Activated CD4-positive, alpha-beta T cell treated with anti-CD3 and anti-CD28 coated beads for 1 hour (primary cell): ENCODE measurements at regions not wholly inside any gene's neighbourhood (a gene's known extent, or its start where the extent isn't known, plus 50 kb on each side); places are given as distances from the start of the nearest gene placed in this dataset.
"Not testable (repeated sequence)": the region's sequence is repeated elsewhere in the genome, so short reads cannot be mapped to it uniquely, and the experiment has no call there.

ENCODE experiments used
- DNase-seq: peaks from one replicate; pipeline ENCODE4 v3.0.0-alpha.2; 2020

DNA sequence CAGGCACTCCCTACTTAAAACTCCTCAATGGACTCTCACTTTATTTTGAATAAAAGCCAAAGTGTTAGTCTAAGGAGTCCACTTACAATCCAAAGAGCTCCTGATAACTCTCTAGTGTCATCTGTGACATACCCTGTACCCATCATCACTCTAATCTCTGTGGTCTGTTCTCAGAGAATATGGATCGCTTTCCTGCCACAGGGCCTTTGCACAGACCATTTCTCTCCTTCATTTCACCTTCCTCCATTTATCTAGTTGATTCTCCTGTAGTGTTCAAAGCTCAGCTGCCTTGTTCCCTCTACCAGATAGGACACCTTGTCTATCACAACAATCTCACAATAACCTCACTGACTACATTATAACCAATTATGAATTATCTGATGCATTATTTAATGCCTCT lies 185.4 kb upstream of the KBTBD8 start:
- no peak for DNase-seq

GRCh38 chr3:66816090-66816761 lies 181.9 kb upstream of the KBTBD8 start:
- DNase-seq = no peak

GRCh38 chr3:66817951-66818557 lies 180.1 kb upstream of the KBTBD8 start:
- no peak for DNase-seq

DNA sequence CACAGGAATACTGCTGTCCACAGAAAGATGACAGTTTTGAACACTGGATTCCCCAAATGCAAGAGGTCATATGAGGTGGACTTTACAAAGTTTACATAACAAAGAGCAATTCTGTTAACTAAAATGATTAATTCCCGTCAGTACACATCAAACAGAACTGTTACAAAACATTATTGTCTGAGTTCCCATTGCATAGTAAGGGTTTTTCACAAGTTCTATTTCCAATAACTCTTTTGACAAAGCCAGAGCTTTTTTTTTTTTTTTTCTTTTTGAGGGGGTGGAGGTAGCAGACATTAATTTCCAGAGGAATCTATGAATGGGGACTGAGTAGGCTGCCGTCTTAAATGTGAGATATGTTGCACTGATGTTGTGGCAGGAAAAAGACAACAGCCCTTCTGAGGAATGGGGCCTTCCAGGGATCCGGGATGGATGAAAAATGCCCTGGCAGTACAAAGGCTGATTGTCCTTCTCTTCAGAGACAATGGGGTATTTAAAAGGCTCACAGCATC lies 178.1 kb upstream of the KBTBD8 start:
- DNase-seq = no peak

GRCh38 chr3:66822186-66823008 lies 175.7 kb upstream of the KBTBD8 start:
- DNase-seq = peak; percentile 37

GRCh38 chr3:66823009-66823397 lies 175.1 kb upstream of the KBTBD8 start:
- no peak for DNase-seq

- DNase-seq = no peak
These were observed 174.6 kb upstream of the KBTBD8 start for GRCh38 chr3:66823532-66823931.

DNA sequence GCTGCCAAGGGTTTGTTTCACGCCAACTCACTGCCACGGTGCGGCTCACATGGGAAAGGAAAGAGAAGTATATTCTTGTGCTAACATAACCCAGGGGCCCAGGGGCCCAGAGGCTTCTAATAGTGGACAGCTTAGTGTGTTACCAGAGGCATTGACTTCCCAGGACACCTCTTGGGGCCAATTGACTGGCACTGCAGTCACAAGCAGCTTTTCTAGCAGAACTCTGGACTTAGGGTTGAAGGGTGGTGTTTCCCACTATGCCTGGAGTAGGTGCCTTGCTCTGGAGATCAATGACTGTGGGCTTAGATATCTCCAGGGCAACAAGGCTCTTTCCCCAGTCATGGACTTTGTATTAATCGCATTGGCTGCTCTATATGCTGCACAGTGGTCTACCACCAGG lies 172.7 kb upstream of the KBTBD8 start:
- DNase-seq = no peak

- no peak for DNase-seq
These were observed 170.4 kb upstream of the KBTBD8 start for GRCh38 chr3:66827726-66828125.

DNA sequence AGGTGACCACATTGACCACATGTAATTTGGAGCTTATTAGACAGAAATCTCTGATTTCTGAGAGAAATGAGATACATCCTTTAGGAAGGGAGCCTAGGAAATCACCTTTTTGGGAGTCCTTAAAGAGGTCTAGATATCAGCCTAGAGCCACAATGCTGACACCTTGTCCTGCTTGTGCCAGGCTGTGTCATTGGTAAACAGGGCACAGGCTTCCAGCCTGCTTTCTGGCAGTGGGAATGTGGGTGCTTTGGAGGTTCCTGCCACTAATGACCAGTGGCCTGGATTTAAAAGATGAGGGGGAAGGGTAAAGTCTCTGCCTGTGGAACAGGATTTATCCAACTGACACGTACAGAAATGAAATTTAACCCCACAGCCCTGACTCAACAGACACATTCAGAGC lies 169.8 kb upstream of the KBTBD8 start:
- DNase-seq = no peak

DNA sequence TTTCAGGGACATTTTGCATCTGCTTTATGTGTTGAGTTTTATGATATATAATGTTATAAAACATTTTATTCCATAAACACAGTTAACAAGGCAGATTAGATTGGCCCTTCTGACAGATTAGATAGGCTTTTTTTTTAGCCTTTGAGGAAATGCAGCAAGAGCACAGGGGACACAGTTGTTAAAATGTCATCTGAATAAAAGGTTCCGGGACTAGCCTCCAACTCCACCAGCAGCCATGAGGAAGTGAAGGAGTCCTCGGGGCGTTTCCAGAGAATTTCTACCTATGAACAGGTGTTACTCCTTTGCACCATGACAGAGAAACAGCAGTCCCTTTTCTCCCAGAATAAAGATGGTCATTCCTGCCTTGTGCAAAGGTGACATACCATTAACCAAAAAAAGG lies 167.8 kb upstream of the KBTBD8 start:
- DNase-seq = no peak

- no peak for DNase-seq
These were observed 166.2 kb upstream of the KBTBD8 start for GRCh38 chr3:66831931-66832330.

DNA sequence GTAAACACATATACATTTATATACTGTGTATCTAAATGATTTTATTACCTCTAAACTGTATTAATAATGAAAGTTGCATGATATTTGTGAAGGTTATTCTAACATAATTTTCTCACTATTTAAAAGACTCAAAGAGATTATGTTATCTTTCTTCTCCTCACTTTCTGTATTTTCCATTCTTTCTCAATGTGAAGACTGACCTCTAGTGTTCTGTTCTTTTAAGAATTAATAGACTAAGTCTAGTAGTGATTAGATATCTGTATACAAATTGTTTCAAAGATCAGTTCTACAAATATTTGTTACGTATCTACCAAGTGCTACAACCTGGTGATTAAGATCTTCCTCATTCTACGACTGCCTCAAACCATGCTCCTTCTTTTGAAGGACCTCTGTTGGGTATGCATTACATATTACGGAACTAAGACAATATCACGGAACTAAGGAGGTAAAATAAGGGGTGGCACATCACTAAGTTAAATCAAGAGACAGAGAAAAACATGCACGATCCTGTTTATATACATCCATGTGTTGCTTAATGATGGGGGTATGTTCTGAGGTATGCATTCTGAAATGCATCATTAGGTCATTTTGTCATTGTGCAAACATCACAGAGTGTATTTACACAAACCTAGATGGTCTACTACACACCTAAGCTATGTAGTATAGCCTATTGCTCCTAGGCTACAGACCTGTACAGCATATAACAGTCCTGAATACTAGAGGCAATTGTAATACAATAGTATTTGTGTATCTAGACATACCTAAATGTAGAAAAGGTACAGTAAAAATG lies 161.5 kb upstream of the KBTBD8 start:
- DNase-seq = no peak

DNA sequence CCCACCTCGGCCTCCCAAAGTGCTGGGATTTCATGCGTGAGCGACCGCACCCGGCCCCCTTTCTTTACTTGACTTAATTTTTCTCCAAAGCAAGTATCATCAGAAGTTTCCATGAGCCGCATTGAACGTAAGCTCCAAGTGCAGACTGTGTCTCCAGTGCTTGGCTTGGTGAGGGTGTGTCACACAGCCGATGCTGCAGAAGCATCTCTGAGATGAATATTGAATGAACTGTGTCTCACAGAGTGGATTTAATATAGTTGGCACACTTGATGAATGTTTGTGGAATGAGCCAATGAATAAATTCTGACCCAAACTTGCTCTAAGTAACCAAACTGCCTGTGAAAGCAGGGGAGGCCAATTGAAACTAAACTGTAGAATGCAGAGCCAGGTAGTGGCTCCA lies 159.4 kb upstream of the KBTBD8 start:
- DNase-seq = no peak

- DNase-seq = no peak
These were observed 158.6 kb upstream of the KBTBD8 start for GRCh38 chr3:66839508-66839907.

- DNase-seq = not testable (repeated sequence)
These were observed 155.2 kb upstream of the KBTBD8 start for GRCh38 chr3:66842761-66843464.

- DNase-seq = no peak
These were observed 146.1 kb upstream of the KBTBD8 start for GRCh38 chr3:66851894-66852613.

DNA sequence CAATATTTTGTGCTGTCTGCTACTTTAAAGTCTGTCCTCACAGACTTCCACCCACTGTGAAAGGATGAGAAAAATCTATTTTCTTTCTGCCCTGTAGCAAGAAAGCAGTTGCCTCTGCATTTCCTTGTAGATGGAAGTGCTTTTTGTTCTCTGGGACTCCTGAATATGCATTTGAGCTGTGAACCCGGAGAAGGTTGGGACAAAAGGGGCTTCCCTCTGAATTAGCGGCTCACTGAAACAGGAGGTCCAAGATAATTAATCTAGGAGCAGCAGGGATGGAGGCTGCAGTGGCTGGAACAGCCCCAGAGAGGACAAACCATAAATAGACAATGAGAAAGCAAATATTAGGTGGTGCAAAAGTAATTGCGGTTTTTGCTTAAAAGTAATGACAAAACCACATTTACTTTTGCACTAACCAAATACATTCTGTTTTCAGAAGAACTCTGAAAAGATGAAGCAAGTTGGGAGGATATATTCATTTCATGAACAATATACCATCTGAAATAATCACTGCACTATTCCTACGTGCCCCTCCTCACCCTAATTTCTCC lies 143.4 kb upstream of the KBTBD8 start:
- DNase-seq = no peak

DNA sequence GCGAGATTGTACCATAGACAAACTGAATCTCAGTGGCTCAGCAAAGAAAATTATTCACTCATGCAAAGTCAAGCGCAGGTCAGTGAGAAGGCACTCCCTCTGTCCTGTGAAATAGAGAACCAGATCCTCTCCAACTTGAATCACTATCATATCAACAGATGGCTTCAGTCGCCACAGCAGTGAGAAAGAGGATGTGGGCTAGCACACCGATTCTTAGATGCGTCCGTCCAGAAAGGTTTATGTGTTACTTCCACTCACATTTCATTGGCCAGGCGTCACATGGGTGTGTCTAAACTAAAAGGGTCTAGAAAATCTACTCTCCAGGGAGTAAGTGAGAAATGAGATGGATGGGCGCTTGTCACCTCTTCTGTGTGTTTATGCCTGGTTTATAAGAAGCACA lies 141.6 kb upstream of the KBTBD8 start:
- no peak for DNase-seq

DNA sequence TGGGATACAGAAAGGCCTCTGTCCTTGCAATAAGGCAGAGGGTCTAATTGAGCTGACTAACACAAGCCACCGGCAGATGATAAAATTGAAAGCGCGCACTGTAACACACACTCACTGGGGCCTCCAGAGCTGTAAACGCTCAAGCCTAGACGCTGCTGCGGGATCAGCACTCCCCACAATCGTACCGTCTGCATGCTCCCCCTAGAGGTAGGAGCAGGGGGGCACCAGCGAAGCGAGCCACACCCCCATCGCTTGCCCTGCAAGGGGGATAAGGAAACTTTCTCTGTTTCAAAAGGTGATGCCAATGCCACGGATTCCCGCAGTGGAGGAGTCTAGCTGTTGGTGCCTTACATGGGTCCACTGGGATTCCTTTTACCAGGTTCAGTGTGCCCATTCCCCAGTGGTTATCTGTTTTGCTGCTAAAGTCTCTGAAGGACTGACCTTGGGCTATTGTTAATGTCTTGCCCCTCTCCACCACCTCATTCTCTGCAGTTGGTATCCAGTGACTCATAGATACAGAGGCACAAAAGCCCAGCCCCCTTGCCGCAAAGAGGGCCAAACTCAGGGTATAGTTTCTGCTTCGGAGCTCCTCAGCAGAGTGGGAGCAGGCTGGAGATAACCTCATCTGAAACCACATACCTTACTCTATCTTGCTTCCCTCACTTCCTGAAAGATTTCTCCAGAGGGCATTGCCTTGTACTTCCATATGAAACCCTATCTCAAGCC lies 139.3 kb upstream of the KBTBD8 start:
- DNase-seq = no peak

DNA sequence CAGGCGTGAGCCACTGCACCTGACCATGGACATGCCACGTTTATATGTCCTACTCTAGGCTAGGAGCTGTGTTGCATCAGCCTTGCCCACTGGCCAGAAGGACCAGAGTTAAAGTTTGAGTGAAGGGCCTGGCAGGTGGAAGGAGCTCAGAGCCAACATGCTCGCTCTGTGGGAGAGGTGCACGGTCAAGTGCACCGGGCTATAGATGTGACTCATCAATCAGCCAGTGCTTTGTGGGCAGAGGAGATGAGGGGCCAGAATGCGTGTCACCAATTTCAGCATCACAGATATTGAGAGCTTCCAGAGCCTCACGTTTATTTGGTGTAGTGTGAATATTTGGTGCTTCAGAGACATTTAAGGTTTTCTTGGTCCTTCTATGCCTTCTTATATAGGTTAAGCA lies 137.3 kb upstream of the KBTBD8 start:
- DNase-seq = no peak
